Fibroblast of lung (primary cell): ENCODE measurements at regions not wholly inside any gene's neighbourhood (a gene's known extent, or its start where the extent isn't known, plus 50 kb on each side); places are given as distances from the start of the nearest gene placed in this dataset.

Experiments used
- DNase-seq, 2 donors: peaks; one replicate each; pipeline versions ENCODE4 v3.0.0 to v3.0.0-alpha.2; 2010; ENCODE audit warnings: low read depth in 2 of 2
- H2AFZ ChIP-seq: 2 replicates; pipeline ENCODE4 v1.5.1; 2012; ENCODE audit warnings: low read length, control low read depth, inconsistent platforms
- H3K27ac ChIP-seq: 2 replicates; pipeline ENCODE4 v1.5.1; 2011; ENCODE audit warnings: low read length, control low read depth; ENCODE audit not compliant: insufficient read depth
- H3K27me3 ChIP-seq: 2 replicates; pipeline ENCODE4 v1.5.1; 2011; ENCODE audit warnings: mild to moderate bottlenecking, low read length; ENCODE audit not compliant: control insufficient read depth, insufficient read depth
- H3K36me3 ChIP-seq: 2 replicates; pipeline ENCODE4 v1.5.1; 2011; ENCODE audit warnings: low read length; ENCODE audit not compliant: control insufficient read depth, insufficient read depth
- H3K4me1 ChIP-seq: 2 replicates; pipeline ENCODE4 v1.5.1; 2011; ENCODE audit warnings: low read length; ENCODE audit not compliant: control insufficient read depth, insufficient read depth; ENCODE audit errors: extremely low read depth
- H3K4me2 ChIP-seq: 2 replicates; pipeline ENCODE4 v1.5.1; 2011; ENCODE audit warnings: low read length, control low read depth; ENCODE audit not compliant: insufficient read depth; ENCODE audit errors: extremely low read depth
- H3K4me3 ChIP-seq, 4 experiments: fragments of 200-600 bp in 1 of 4; sonication (generic) in 1 of 4; replicated peaks in 1 of 4; 2 replicates each; pipeline ENCODE4 v1.5.1; 2011 to 2016; ENCODE audit warnings: low read length in 4 of 4, low read depth in 3 of 4, mild to moderate bottlenecking in 3 of 4, control low read depth in 2 of 4, inconsistent platforms in 1 of 4, mixed read lengths in 1 of 4; ENCODE audit not compliant: insufficient read depth in 1 of 4; ENCODE audit errors: control extremely low read depth in 1 of 4
- H3K79me2 ChIP-seq: 2 replicates; pipeline ENCODE4 v1.5.1; 2012; ENCODE audit warnings: mild to moderate bottlenecking, low read length, inconsistent platforms; ENCODE audit not compliant: control insufficient read depth, insufficient read depth
- H3K9ac ChIP-seq: 2 replicates; pipeline ENCODE4 v1.5.1; 2011; ENCODE audit warnings: mild to moderate bottlenecking, low read length, control low read depth; ENCODE audit not compliant: insufficient read depth
- H3K9me3 ChIP-seq: 2 replicates; pipeline ENCODE4 v1.5.1; 2012; ENCODE audit warnings: low read depth, low read length; ENCODE audit not compliant: control insufficient read depth, insufficient read depth
- H4K20me1 ChIP-seq: 2 replicates; pipeline ENCODE4 v1.5.1; 2011; ENCODE audit warnings: low read length; ENCODE audit not compliant: control insufficient read depth, insufficient read depth; ENCODE audit errors: extremely low read depth
- CTCF ChIP-seq, 2 donors: IDR thresholded peaks in 1 of 2; conservative IDR thresholded peaks in 1 of 2; 1 replicate in 1 of 2; 2 replicates in 1 of 2; pipeline ENCODE4 v1.5.1; 2011 to 2012; ENCODE audit warnings: low read length in 2 of 2, control low read depth in 1 of 2, inconsistent platforms in 1 of 2, low read depth in 1 of 2, mild to moderate bottlenecking in 1 of 2
- EZH2 ChIP-seq: IDR thresholded peaks from 2 replicates; pipeline ENCODE4 v1.5.1; 2012; ENCODE audit warnings: low read length, control low read depth, mild to moderate bottlenecking; ENCODE audit errors: missing control alignments

- Histone ChIP-seq H3K27ac (no peak overlapping the region), H3K79me2 (no peaks in the 10 kb centered on the region), H2AFZ (peak overlapping the region; percentile 91), H3K9me3 (no peaks in the 10 kb centered on the region), H3K4me1 (no peaks in the 10 kb centered on the region), H3K4me2 (peak overlapping the region; percentile 47), H4K20me1 (no peaks in the 10 kb centered on the region), H3K36me3 (no peaks in the 10 kb centered on the region), H3K4me3 (no peak overlapping the region), H3K9ac (no peak overlapping the region), H3K27me3 (no peaks in the 10 kb centered on the region)
- TF ChIP-seq EZH2 = no peak
- no peak for DNase-seq
These were observed 247.0 kb downstream of the PTBP2 start for GRCh38 chr1:96968541-96968940.

- no peaks in the 10 kb centered on the region for H4K20me1 ChIP-seq
- no peaks in the 10 kb centered on the region for H3K9me3 ChIP-seq
- H2AFZ ChIP-seq = no peak overlapping the region
- H3K27ac ChIP-seq = no peak overlapping the region
- H3K27me3 ChIP-seq = no peaks in the 10 kb centered on the region
- no peak overlapping the region for H3K9ac ChIP-seq
- no peak overlapping the region for H3K4me3 ChIP-seq
- no peak overlapping the region for H3K4me2 ChIP-seq
- H3K36me3 ChIP-seq = no peaks in the 10 kb centered on the region
- peak in 1 of 2 donors; percentile 44 for DNase-seq
- no peaks in the 10 kb centered on the region for H3K79me2 ChIP-seq
- TF ChIP-seq CTCF (conservative IDR thresholded peaks at IDR 0.05 in 1 of 2, IDR thresholded peaks at IDR 0.05 in 1 of 2; ENCODE audit: low read depth in 1 of 2, low read length in 2 of 2) (no peak), EZH2 (no peak)
- H3K4me1 ChIP-seq = no peaks in the 10 kb centered on the region
These were observed 247.4 kb downstream of the PTBP2 start for GRCh38 chr1:96968983-96969382.

- Histone ChIP-seq H3K4me3 (no peak overlapping the region), H3K27ac (no peak overlapping the region), H2AFZ (no peak overlapping the region), H4K20me1 (no peaks in the 10 kb centered on the region), H3K9ac (no peak overlapping the region), H3K4me1 (no peaks in the 10 kb centered on the region), H3K27me3 (no peaks in the 10 kb centered on the region), H3K9me3 (no peaks in the 10 kb centered on the region), H3K36me3 (no peaks in the 10 kb centered on the region), H3K79me2 (no peaks in the 10 kb centered on the region), H3K4me2 (no peak overlapping the region)
- no peak for DNase-seq
- TF ChIP-seq EZH2 = no peak
- TF ChIP-seq CTCF (conservative IDR thresholded peaks at IDR 0.05 in 1 of 2, IDR thresholded peaks at IDR 0.05 in 1 of 2; ENCODE audit: low read depth in 1 of 2, low read length in 2 of 2) = no peak
These were observed 248.1 kb downstream of the PTBP2 start for GRCh38 chr1:96969656-96970163.
